ENCODE measurements at regions not wholly inside any gene's neighbourhood (a gene's known extent, or its start where the extent isn't known, plus 50 kb on each side); places are given as distances from the start of the nearest gene placed in this dataset.

GRCh38 chr5:117519957-117520500 is 945.4 kb upstream of the SEMA6A start:
- no peaks in the 10 kb centered on the region for H3K4me1 Mint-ChIP-seq (ENCODE audit: low read depth)

GRCh38 chr5:117504305-117504704 is 929.7 kb upstream of the SEMA6A start:
- Mint-ChIP-seq H3K27me3 (ENCODE audit: low read depth) (no peaks in the 10 kb centered on the region), H3K27ac (ENCODE audit: unreplicated experiment) (no peak overlapping the region), H3K9me3 (ENCODE audit: low read depth) (no peaks in the 10 kb centered on the region), H3K4me1 (ENCODE audit: low read depth) (no peaks in the 10 kb centered on the region), H3K36me3 (ENCODE audit: low read depth) (no peaks in the 10 kb centered on the region), H3K4me3 (ENCODE audit: unreplicated experiment) (no peak overlapping the region)
- no peak for DNase-seq (ENCODE audit: low spot score)
- TF ChIP-seq CTCF (IDR thresholded peaks at IDR 0.05), result no peak

More at GRCh38 chr5:117519957-117520500, 945.4 kb upstream of the SEMA6A start:
- Mint-ChIP-seq H3K27ac (ENCODE audit: unreplicated experiment) (no peak overlapping the region), H3K4me3 (ENCODE audit: unreplicated experiment) (no peak overlapping the region), H3K9me3 (ENCODE audit: low read depth) (peaks cover 14% of the 10 kb centered on the region), H3K36me3 (ENCODE audit: low read depth) (peaks cover 5% of the 10 kb centered on the region), H3K27me3 (ENCODE audit: low read depth) (no peaks in the 10 kb centered on the region)
- TF ChIP-seq CTCF (IDR thresholded peaks at IDR 0.05), result no peak
- DNase-seq (ENCODE audit: low spot score), result no peak

- Mint-ChIP-seq H3K27ac (ENCODE audit: unreplicated experiment) (no peak overlapping the region), H3K36me3 (ENCODE audit: low read depth) (peaks cover under 1% of the 10 kb centered on the region), H3K27me3 (ENCODE audit: low read depth) (no peaks in the 10 kb centered on the region), H3K4me1 (ENCODE audit: low read depth) (peaks cover 7% of the 10 kb centered on the region), H3K9me3 (ENCODE audit: low read depth) (peaks cover 4% of the 10 kb centered on the region), H3K4me3 (ENCODE audit: unreplicated experiment) (no peak overlapping the region)
- no peak for DNase-seq (ENCODE audit: low spot score)
- no peak for TF ChIP-seq CTCF (IDR thresholded peaks at IDR 0.05)
These were observed 923.0 kb upstream of the SEMA6A start for GRCh38 chr5:117497601-117498000.

- Mint-ChIP-seq H3K27me3 (ENCODE audit: low read depth) (no peaks in the 10 kb centered on the region), H3K4me1 (ENCODE audit: low read depth) (peaks cover 7% of the 10 kb centered on the region), H3K4me3 (ENCODE audit: unreplicated experiment) (no peak overlapping the region), H3K36me3 (ENCODE audit: low read depth) (peaks cover 2% of the 10 kb centered on the region), H3K9me3 (ENCODE audit: low read depth) (peaks cover 6% of the 10 kb centered on the region), H3K27ac (ENCODE audit: unreplicated experiment) (no peak overlapping the region)
- DNase-seq (ENCODE audit: low spot score), result no peak
- TF ChIP-seq CTCF (IDR thresholded peaks at IDR 0.05), result no peak
These were observed 922.2 kb upstream of the SEMA6A start for GRCh38 chr5:117496801-117497200.

GRCh38 chr5:117494188-117494587 is 919.6 kb upstream of the SEMA6A start:
- H3K4me3 Mint-ChIP-seq (ENCODE audit: unreplicated experiment), result no peak overlapping the region
- no peak for TF ChIP-seq CTCF (IDR thresholded peaks at IDR 0.05)
- peaks cover 2% of the 10 kb centered on the region for H3K36me3 Mint-ChIP-seq (ENCODE audit: low read depth)
- peaks cover 6% of the 10 kb centered on the region for H3K9me3 Mint-ChIP-seq (ENCODE audit: low read depth)
- no peaks in the 10 kb centered on the region for H3K27me3 Mint-ChIP-seq (ENCODE audit: low read depth)
- H3K27ac Mint-ChIP-seq (ENCODE audit: unreplicated experiment), result no peak overlapping the region
- peaks cover 7% of the 10 kb centered on the region for H3K4me1 Mint-ChIP-seq (ENCODE audit: low read depth)
- DNase-seq (ENCODE audit: low spot score), result no peak
